ENCODE measurements at regions not wholly inside any gene's neighbourhood (a gene's known extent, or its start where the extent isn't known, plus 50 kb on each side); places are given as distances from the start of the nearest gene placed in this dataset.

DNA sequence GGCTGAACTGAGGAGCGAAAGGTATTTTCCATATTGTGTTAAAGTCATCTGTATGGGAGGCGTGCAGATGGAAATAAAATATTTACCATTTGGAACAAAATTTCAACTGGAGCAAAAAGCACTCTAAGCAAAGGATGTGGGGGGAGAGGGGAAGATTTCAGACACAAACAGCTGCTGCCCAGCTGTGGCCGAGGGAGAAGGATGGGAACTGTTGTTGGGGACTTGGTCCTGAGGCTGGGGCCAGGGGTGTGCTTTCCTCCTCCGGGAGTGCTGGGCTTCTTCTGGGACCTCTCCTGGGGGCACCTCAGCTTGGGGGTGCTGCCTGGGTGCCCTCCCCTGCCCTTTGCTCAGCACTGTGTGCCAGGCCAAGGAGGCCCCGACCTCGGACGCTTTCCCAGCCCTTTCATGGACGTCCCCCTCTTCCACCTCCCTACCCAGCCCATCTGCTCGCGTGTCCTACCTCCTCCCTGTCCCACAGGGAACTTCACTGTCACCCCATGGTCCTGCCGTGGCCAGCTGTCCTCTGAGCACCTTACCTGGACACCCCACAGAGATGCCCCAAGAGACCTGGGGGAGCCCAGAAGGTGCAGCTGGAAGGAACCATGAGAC is 101.9 kb upstream of the COL5A1 start:
- TF ChIP-seq, protein P1, sequence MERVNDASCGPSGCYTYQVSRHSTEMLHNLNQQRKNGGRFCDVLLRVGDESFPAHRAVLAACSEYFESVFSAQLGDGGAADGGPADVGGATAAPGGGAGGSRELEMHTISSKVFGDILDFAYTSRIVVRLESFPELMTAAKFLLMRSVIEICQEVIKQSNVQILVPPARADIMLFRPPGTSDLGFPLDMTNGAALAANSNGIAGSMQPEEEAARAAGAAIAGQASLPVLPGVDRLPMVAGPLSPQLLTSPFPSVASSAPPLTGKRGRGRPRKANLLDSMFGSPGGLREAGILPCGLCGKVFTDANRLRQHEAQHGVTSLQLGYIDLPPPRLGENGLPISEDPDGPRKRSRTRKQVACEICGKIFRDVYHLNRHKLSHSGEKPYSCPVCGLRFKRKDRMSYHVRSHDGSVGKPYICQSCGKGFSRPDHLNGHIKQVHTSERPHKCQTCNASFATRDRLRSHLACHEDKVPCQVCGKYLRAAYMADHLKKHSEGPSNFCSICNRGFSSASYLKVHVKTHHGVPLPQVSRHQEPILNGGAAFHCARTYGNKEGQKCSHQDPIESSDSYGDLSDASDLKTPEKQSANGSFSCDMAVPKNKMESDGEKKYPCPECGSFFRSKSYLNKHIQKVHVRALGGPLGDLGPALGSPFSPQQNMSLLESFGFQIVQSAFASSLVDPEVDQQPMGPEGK (CRISPR knock-in tag; IDR thresholded peaks at IDR 0.05; ENCODE audit: borderline replicate concordance): no peak
- TF ChIP-seq SNAI2 (CRISPR knock-in tag; IDR thresholded peaks at IDR 0.05): no peak
- no peak for TF ChIP-seq PPARA (CRISPR knock-in tag; IDR thresholded peaks at IDR 0.05; ENCODE audit: borderline replicate concordance)

Measured in SK-N-SH treated with all-trans-retinoic acid at 6 μM for 48 hours (cell line).